Skin epidermis (tissue), 12 donors: ENCODE measurements at regions not wholly inside any gene's neighbourhood (a gene's known extent, or its start where the extent isn't known, plus 50 kb on each side); places are given as distances from the start of the nearest gene placed in this dataset.
"Not testable (repeated sequence)": the region's sequence is repeated elsewhere in the genome, so short reads cannot be mapped to it uniquely, and the experiment has no call there.

Experiments used
- H3K27ac ChIP-seq, 21 experiments: fragments of 200-600 bp; sonication (generic) in 11 of 21; one replicate each; pipeline ENCODE4 v1.5.0; 2020; ENCODE audit warnings: mild to moderate bottlenecking in 3 of 21, inconsistent platforms in 2 of 21, moderate library complexity in 2 of 21
- H3K4me3 ChIP-seq, 7 experiments: fragments of 200-600 bp; sonication (generic) in 2 of 7; one replicate each; pipeline ENCODE4 v1.5.0; 2020; ENCODE audit warnings: inconsistent platforms in 2 of 7, mild to moderate bottlenecking in 2 of 7, moderate library complexity in 1 of 7

GRCh38 chr4:108473163-108473720 lies 147.1 kb upstream of the RPL34 start:
- no peak overlapping the region for H3K4me3 ChIP-seq
- H3K27ac ChIP-seq, result no peak overlapping the region

DNA sequence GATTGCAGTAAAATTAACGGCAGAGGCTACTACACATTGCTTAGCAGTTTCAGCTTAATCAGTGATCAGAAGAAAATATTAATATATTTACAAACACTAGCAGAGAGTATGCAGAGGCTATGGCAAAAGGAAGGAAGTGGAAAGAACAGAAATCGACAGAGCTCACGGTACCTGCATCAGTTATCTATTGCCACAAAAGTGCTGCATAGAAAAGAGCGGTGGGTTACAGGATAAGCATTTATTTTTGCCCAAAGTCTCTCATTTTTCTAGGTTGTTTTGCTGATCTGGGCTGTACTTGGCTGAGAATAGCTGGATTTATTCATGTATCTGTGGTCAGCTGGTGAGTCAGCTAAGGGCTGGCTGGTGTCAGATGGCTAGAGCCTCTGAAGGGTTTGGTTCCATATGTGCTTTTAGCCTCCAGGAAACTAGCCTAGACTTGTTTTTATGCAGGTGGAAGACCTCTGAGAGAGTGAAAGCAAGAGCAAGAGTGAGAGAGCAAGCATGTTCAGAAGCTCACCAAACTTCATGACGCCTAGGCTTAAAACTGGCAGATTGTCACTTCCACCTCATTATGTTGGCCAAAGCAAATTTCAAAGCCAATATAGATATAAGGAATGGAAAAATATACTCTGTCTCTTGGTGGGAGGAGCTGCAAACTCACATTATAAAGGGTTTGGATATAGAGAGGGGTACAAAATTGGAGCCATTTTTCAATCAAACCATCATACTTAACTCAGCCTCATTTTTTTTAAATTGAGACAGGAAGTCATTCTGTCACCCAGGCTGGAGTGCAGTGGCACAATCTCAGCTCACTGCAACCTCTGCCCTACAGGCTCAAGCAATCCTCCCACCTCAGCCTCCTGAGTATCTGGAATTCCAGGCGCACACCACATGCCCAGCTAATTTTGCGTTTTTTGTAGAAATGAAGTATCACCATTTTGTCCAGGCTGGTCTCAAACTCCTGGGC lies 153.2 kb upstream of the RPL34 start:
- peak overlapping the region in 2 of 21 experiments; percentile 49 to 60 for H3K27ac ChIP-seq
- H3K4me3 ChIP-seq, result no peak overlapping the region

DNA sequence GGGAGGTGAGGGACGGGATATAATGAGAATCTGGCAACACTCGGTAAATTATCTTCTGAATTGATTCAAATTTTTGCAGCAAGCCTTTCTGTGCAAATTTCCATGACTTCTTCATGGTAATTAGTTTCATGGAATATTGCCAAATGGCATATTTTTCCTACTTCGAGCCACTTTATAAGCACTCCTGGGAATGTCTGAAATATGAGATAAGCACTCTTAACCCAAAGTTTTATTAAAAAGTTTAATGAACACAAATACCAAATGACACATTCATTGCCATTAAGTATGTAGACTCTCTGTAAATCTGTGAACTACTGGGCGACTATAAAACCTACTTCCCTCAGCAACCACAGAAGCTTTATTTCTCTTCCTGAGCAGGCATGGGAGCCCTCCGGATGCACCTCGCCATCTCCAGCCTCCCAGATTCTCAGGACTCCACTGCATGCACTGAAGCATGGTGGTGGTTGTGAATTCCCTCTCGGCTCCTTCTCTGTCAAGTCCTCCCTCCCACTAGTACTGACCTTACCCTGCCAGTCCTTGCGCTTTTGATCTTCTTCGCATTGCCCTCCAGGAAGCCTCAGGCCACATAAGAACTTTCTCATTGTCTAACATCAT lies 154.4 kb upstream of the RPL34 start:
- Histone ChIP-seq H3K27ac (no peak overlapping the region), H3K4me3 (no peak overlapping the region)

DNA sequence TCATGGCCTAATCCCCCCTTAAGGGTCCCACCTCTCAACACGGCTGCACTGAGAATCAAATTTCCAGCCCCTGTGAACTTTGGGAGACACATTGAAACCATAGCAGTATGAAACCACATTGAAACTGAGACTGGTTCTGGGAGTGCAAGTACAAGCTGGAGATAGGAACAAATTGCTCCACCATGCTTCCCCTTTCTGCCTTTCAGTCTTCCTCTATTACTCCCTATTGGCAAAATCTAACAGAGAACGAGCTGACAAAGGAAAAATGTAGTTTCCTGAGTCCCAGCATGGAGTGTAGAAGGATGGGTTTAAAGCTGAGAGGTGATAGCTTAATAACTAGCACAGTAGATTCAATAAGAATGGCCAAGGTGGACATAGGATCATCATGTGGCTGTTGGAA lies 161.7 kb upstream of the RPL34 start:
- no peak overlapping the region for H3K4me3 ChIP-seq
- no peak overlapping the region for H3K27ac ChIP-seq

DNA sequence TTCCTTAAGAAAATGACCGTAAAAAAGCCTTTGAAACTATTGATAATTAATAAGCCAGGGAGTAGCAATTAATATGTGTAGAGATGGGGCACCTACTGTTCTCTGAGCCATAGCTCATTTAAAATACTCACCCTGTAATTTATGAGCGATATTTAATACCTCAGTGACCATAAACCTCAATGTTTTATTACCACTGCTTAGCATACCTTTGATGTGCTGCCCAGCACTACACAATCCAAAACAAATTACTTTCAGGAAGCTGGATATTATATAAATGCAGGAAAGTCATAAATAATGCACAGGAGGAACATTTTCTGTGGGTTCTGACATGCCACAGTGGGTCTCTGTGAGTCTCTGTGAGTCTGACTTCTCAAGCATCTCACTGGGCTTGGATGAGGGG lies 166.1 kb upstream of the RPL34 start:
- Histone ChIP-seq H3K27ac (no peak overlapping the region), H3K4me3 (no peak overlapping the region)

DNA sequence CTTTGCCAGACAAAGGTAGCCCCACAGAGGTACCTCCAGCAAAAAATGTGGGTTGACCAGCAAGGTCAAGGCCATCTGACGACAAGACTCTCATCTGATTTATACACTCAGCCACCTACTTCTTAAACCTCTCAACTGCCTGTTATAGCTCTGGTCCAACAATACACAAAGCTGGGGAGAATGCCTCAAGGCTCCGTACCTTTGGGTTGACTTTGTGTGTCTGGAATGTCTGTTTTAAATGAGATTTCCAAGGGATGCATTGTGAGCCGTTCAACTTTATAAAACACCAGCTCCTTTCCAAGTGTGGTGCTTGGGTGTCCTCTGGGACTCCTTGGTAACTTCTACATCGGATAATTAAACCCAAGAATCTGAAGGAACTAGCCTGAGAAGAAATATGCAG lies 167.0 kb upstream of the RPL34 start:
- H3K27ac ChIP-seq, result no peak overlapping the region
- H3K4me3 ChIP-seq, result no peak overlapping the region

DNA sequence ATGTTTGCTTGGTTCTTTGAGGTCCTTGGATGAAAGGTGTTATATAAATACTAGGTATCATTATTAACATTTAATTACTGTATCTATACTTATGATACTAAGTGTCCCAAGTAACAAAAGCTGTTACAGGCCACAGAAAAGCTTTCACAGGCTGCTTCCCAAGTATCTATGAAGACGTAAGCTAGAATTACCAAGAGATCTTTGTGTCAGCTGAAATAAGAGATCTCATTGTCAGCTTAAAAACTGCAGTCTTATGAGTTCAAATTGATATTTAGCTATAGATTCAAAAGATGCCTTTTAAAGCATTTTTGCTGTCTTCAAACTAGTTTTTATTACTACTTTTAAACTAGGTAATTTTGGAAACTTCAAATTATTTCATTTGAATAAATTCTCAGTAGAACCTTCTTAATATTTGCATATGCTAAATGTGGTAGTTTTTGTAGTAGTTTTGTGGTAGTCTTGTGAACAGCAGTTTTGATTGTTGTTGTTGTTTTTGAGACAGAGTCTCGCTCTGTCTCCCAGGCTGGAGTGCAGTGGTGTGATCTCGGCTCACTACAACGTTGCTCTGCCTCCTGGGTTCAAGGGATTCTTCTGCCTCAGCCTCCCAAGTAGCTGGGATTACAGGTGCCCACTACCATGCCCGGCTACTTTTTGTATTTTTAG lies 170.0 kb upstream of the RPL34 start:
- H3K27ac ChIP-seq, result no peak overlapping the region
- no peak overlapping the region for H3K4me3 ChIP-seq

- Histone ChIP-seq H3K4me3 (no peak overlapping the region), H3K27ac (no peak overlapping the region)
Observed at GRCh38 chr4:108449129-108449528, 171.2 kb upstream of the RPL34 start.

- no peak overlapping the region for H3K4me3 ChIP-seq
- H3K27ac ChIP-seq, result no peak overlapping the region
Observed at GRCh38 chr4:108446556-108446955, 173.8 kb upstream of the RPL34 start.

- no peak overlapping the region for H3K27ac ChIP-seq
- H3K4me3 ChIP-seq, result no peak overlapping the region
Observed at GRCh38 chr4:108445716-108446115, 174.7 kb upstream of the RPL34 start.

- Histone ChIP-seq H3K27ac (no peak overlapping the region), H3K4me3 (no peak overlapping the region)
Observed at GRCh38 chr4:108443585-108443984, 176.8 kb upstream of the RPL34 start.

GRCh38 chr4:108433832-108434231 lies 186.5 kb upstream of the RPL34 start:
- peak overlapping the region in 3 of 21 experiments; percentile 9 to 72 (median 29) for H3K27ac ChIP-seq

DNA sequence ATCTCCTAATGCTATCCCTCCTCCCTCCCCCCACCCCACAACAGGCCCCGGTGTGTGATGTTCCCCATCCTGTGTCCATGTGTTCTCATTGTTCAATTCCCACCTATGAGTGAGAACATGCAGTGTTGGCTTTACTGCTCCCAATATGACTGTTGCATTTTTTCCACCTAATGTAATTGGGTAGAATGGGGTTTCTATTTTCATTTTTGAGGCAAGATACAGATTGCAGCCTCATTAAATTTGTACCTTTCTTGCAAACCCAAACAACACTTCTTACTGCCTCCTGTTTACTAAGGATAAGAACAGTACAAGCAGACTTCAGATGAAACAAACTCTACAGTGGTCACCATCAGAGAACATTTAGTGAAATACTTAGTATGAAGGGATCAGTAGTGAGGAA lies 187.0 kb upstream of the RPL34 start:
- not testable (repeated sequence) for H3K4me3 ChIP-seq
- H3K27ac ChIP-seq, result peak overlapping the region in 1 of 21 experiments; percentile 29

More at GRCh38 chr4:108433832-108434231, 186.5 kb upstream of the RPL34 start:
- H3K4me3 ChIP-seq, result no peak overlapping the region

GRCh38 chr4:108432418-108432817 lies 188.0 kb upstream of the RPL34 start:
- no peak overlapping the region for H3K27ac ChIP-seq
- H3K4me3 ChIP-seq, result no peak overlapping the region

DNA sequence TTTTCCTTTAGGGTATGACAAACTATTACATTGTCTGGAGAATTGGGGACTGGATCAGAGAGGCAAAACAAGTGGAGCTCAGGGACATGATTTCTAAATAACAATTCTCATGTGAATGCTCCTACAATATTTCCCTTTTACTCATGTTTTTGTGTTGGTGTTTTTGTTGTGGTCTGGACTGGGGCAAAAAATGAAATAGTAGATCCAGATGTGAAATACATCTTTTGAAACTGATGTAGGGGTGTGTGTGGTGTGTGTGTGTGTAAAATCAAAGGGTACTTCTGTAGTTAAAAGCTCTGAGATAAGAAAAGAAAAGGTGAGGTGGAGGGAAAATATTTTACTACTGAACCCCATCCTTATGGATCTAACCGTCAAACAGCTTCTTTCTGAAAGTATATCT lies 188.4 kb upstream of the RPL34 start:
- no peak overlapping the region for H3K27ac ChIP-seq
- H3K4me3 ChIP-seq, result no peak overlapping the region

DNA sequence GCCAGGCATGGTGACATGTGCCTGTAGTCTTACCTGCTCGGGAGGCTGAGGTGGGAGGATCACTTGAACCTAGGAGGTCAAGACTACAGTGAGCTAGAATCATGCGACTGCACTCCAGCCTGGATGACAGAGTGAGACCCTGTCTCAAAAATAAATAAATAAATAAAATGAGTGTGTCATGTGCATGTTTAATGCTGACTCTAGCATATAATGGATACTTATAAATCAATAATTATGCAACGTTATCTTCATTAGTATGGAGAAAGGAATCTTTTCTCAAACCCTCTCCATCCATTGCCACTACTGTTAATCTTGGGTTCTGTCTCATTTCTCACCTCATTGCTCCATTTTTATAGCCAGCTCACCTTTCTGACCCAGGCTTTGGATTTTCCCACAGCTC lies 189.5 kb upstream of the RPL34 start:
- Histone ChIP-seq H3K27ac (no peak overlapping the region), H3K4me3 (no peak overlapping the region)

- no peak overlapping the region for H3K4me3 ChIP-seq
- no peak overlapping the region for H3K27ac ChIP-seq
Observed at GRCh38 chr4:108429662-108430061, 190.7 kb upstream of the RPL34 start.

DNA sequence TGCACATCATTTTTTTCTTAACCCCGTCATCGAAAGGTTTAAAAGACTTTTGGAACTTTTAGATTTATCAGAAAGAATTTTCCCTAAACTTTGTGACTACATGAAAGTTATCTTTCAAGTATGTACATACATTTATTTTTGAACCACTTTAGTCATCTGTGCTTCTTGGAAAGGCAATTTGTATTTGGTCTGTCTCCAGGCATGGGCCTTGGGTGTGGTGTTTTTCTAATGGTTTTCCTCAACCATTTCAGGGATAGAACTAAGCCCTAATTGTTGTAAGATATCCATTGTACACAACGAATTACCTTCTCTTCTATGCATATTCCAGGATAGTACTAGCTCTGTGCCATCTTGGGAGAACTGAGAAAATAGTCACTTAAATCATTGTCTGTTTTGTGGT lies 191.5 kb upstream of the RPL34 start:
- H3K4me3 ChIP-seq, result no peak overlapping the region
- no peak overlapping the region for H3K27ac ChIP-seq

- H3K4me3 ChIP-seq, result no peak overlapping the region
- no peak overlapping the region for H3K27ac ChIP-seq
Observed at GRCh38 chr4:108427946-108428485, 192.4 kb upstream of the RPL34 start.

DNA sequence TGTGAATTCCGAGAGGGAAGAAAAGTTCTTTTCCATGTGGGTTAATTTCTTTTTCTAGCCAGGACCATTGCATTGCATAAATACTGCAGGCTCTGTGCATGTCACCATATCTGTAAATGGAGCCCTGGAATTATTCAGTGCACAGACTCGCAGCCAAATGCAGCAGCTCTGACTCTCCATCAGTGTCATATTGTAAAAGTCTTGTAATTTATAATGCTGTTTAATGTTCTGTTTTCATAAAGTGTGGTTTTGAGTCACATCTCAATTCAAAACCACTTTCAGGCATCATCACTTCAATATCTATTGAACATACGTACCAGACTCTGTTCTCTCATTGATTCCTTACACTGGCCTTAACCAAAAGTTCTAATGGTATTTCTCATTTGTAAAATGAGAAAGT lies 193.9 kb upstream of the RPL34 start:
- no peak overlapping the region for H3K27ac ChIP-seq
- H3K4me3 ChIP-seq, result no peak overlapping the region
